ENCODE measurements at regions not wholly inside any gene's neighbourhood (a gene's known extent, or its start where the extent isn't known, plus 50 kb on each side); places are given as distances from the start of the nearest gene placed in this dataset.

DNA sequence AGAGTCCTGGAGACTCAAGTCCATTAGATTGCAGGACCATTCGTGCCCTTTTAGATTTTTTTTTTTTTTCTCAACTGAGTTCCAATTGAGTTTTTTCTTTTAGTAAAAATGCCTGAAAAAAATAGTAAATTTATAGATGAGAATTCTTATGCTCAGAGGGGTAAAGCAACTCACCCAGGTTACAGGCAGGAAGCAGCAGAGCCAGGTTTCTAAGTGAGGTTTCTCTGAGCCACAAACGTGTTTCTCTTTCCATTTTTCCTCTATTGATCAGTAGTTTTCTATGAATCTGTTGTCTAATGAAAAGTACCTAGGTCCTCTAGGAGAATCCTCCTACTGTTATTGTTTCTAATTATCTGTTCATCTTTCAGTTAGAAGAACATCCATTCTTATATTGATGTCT, 66.4 kb upstream of the C12orf71 start:
- no peaks in the 10 kb centered on the region for H3K36me3 ChIP-seq
- H3K9me3 ChIP-seq, result no peaks in the 10 kb centered on the region
- no peak overlapping the region for H3K27ac ChIP-seq
- no peaks in the 10 kb centered on the region for H3K27me3 ChIP-seq
- TF ChIP-seq CTCF (IDR thresholded peaks at IDR 0.05), result no peak
- peaks cover 0 to 1% of the 10 kb centered on the region in 2 donors for H3K4me1 ChIP-seq
- H3K4me3 ChIP-seq, result no peak overlapping the region
- DNase-seq (ENCODE audit: low spot score), result no peak

DNA sequence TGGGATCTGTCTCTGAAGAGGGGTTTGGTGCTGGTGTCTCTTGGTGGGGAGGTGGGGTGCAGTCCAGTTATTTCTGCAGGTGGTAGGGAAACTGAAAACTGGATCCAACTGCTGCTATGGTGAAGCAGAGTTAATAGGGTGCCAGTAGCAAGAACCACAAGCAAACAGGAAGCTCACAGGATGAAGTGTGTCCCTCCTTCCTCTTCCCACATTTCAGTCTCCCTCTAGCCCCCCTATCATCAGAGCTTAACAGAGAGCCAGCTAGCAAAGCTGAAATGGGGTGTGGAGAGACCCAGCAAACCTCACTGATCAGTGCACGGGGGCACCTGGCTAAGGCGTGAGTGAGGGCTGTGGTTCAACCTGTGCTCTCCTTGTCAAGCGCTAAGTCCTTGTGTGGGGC, 69.1 kb upstream of the C12orf71 start:
- Histone ChIP-seq H3K27me3 (no peaks in the 10 kb centered on the region), H3K4me1 (no peaks in the 10 kb centered on the region), H3K4me3 (no peak overlapping the region), H3K27ac (no peak overlapping the region), H3K9me3 (no peaks in the 10 kb centered on the region), H3K36me3 (no peaks in the 10 kb centered on the region)
- TF ChIP-seq CTCF (IDR thresholded peaks at IDR 0.05), result no peak
- DNase-seq (ENCODE audit: low spot score), result no peak

DNA sequence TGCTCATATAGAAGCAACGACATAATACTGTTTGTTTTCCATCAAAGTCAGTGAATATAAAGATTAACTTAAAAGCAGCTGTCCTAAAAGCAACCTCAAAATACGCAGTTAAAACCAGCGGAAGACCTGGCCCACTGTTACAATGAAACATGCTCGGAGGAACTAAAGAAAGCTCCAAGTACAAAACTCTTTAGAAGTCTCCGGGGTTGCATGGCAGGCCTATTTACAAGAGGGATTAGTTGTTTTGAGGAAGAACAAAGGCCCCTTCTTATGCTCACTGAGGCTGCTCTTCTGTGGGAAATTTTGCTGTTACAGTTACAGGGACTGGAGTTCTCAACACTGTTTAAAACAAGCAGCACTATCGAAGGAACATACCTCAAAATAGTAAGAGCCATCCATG, 75.9 kb upstream of the C12orf71 start:
- no peaks in the 10 kb centered on the region for H3K36me3 ChIP-seq
- DNase-seq (ENCODE audit: low spot score), result no peak
- TF ChIP-seq CTCF (IDR thresholded peaks at IDR 0.05), result no peak
- H3K9me3 ChIP-seq, result no peaks in the 10 kb centered on the region
- H3K27me3 ChIP-seq, result no peaks in the 10 kb centered on the region
- no peak overlapping the region for H3K27ac ChIP-seq
- no peak overlapping the region for H3K4me3 ChIP-seq
- no peaks in the 10 kb centered on the region for H3K4me1 ChIP-seq

DNA sequence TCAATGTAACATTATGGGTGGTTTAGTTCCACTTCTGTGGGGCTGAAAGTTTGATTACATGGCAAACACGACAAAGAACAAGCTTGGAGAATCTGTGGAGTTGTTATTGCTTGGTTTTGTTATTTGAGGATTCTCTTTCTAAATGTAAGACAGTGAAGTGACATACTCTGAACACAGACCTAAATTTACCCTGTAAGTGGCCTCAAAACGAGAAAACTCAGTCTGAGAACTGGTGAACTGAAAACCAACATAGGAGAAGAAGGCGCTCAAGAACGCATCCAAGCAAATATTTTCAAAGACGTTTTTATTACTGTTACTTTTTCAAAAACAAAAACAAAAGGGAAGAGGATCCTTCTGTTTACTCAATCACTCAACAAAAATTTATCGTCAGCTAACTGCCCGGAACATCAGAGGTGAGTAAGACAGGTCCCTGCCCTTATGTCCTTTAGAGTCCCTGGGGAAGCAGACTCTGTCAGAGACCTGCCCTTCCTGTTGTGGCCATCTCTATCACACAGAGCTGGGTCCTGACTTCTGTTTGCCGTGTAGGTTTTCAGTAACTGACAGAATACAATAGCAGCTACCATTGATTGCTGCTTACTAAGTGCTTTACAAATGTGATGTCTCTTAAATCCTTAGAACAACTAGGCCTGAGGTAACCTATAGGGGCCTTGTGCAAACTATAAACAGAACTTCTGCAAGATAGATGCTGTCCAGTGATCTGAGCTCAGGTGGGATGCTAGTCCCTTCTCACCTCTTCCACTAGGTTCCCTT, 79.3 kb upstream of the C12orf71 start:
- H3K9me3 ChIP-seq, result no peaks in the 10 kb centered on the region
- no peaks in the 10 kb centered on the region for H3K27me3 ChIP-seq
- no peaks in the 10 kb centered on the region for H3K4me1 ChIP-seq
- no peaks in the 10 kb centered on the region for H3K36me3 ChIP-seq
- no peak for TF ChIP-seq CTCF (IDR thresholded peaks at IDR 0.05)
- DNase-seq (ENCODE audit: low spot score), result no peak
- no peak overlapping the region for H3K27ac ChIP-seq
- H3K4me3 ChIP-seq, result no peak overlapping the region

DNA sequence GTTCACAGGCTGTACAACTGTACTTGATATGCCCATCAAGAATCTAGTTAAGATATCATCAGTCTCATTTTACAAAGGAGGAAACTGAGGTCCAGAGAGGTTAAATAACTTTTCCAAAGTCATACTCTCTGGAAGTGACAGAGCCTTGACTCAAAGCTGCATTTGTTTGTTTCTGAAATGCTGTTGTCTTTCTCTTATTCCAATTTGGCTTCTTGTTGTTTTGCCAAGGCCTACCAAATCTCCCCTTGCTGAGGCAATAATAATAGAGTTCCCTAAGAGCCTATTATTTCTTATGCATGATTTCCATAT, 79.8 kb upstream of the C12orf71 start:
- H3K4me3 ChIP-seq, result no peak overlapping the region
- H3K27ac ChIP-seq, result no peak overlapping the region
- H3K36me3 ChIP-seq, result no peaks in the 10 kb centered on the region
- no peaks in the 10 kb centered on the region for H3K27me3 ChIP-seq
- no peak for DNase-seq (ENCODE audit: low spot score)
- no peak for TF ChIP-seq CTCF (IDR thresholded peaks at IDR 0.05)
- no peaks in the 10 kb centered on the region for H3K4me1 ChIP-seq
- H3K9me3 ChIP-seq, result peaks cover 0 to 5% of the 10 kb centered on the region in 2 donors
